Spleen (tissue), 7 donors: ENCODE measurements at regions not wholly inside any gene's neighbourhood (a gene's known extent, or its start where the extent isn't known, plus 50 kb on each side); places are given as distances from the start of the nearest gene placed in this dataset.

Experiments used
- CTCF ChIP-seq, 11 experiments: fragments of 200-600 bp in 7 of 11; fragments of 450-650 bp in 4 of 11; sonication (generic) in 4 of 11; IDR thresholded peaks in 8 of 11; conservative IDR thresholded peaks in 3 of 11; 1 replicate in 7 of 11; 2 replicates in 4 of 11; pipeline versions ENCODE4 v1.4.0 to v1.8.0; 2016 to 2021; ENCODE audit warnings: antibody characterized with exemption in 11 of 11, inconsistent platforms in 4 of 11, mild to moderate bottlenecking in 1 of 11
- POLR2A ChIP-seq, 3 donors: fragments of 450-650 bp; IDR thresholded peaks; one replicate each; pipeline ENCODE4 v1.5.1; 2017; ENCODE audit warnings: antibody characterized with exemption in 3 of 3, mild to moderate bottlenecking in 1 of 3
- POLR2AphosphoS5 ChIP-seq, 3 donors: sonication (generic); formaldehyde crosslinking; IDR thresholded peaks; one replicate each; pipeline ENCODE4 v1.5.1; 2017; ENCODE audit warnings: antibody characterized with exemption in 3 of 3
- donor health status: DM: no; HTN: no; CAD: no; lungs with moderate emphysema.
- donor health status: DM: no; HTN: no; CAD: no.
- donor health status: DM: no; HTN: no; CAD: no.

GRCh38 chr12:43237238-43237879 lies 314.6 kb downstream of the ADAMTS20 start:
- no peak for TF ChIP-seq CTCF (IDR thresholded peaks at IDR 0.05 in 8 of 11, conservative IDR thresholded peaks at IDR 0.05 in 3 of 11)
- TF ChIP-seq POLR2AphosphoS5 (IDR thresholded peaks at IDR 0.05): no peak
- no peak for TF ChIP-seq POLR2A (IDR thresholded peaks at IDR 0.05)
